ENCODE measurements at regions not wholly inside any gene's neighbourhood (a gene's known extent, or its start where the extent isn't known, plus 50 kb on each side); places are given as distances from the start of the nearest gene placed in this dataset.

DNA sequence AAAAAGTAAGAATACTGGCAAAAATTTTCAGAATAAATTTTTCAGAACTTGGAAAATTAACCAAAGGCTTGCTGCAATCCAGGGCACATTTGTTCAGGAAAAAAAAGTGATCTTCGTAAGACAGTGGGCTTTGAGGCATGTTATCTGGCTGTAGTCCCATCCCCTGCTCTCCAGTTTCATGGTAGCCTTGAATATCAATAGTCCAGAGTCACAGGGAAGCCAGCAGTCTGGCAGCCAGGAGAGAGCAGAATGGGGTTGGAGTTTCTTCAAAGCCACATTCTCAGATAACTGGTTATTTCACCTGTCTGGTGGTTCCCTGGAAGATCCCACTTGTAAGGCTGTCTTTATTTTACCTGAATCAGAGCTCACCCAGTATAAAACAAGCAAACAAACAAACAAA, 669.3 kb downstream of the MATN1 start (continued):
- TF ChIP-seq MYC (IDR thresholded peaks at IDR 0.05; ENCODE audit: insufficient read depth, insufficient read length, insufficient replicate concordance, low read length, severe bottlenecking): no peak

DNA sequence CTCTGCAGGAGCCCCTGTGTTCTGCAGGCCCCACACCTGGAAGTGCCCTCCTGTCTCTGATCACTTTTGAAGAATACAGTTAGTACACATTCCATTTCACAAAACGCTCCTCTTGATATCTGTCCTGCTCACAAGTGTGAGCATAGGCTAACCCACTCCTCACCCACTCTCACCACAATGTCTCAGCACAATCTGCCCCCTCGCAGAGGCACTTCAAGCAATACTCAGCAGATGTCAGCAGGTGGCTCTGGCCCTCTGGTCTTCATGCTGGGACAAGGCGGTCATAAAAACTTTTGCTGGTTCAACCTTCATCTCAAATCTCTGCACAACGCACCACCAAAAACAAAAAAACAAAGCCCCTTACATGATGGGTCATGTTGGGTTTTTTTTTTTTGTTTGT, 671.2 kb downstream of the MATN1 start:
- no TSS peak for BruUV-seq (replicated peaks)
- CTCF ChIA-PET: no interaction called here
- Histone ChIP-seq H3K4me1 (ENCODE audit: control insufficient read depth, insufficient read depth, low read length) (no peaks in the 10 kb centered on the region), H3K27me3 (replicated peaks in 1 of 2; ENCODE audit: control insufficient read depth in 2 of 2, insufficient read depth in 2 of 2, low read length in 1 of 2) (peaks cover 0 to 3% of the 10 kb centered on the region in 2 experiments; a peak in 1 of 4 replicates), H3K9ac (ENCODE audit: control insufficient read depth, insufficient read depth, low read length) (no peak overlapping the region), H2AFZ (ENCODE audit: control insufficient read depth, low read depth, low read length) (no peak overlapping the region), H3K9me3 (replicated peaks; ENCODE audit: control insufficient read depth, insufficient read depth, low read length) (no peaks in the 10 kb centered on the region), H3K27ac (ENCODE audit: control insufficient read depth, insufficient read depth) (no peak overlapping the region), H3K4me2 (ENCODE audit: control insufficient read depth, insufficient read depth) (no peak overlapping the region), H4K20me1 (ENCODE audit: control insufficient read depth, insufficient read depth) (no peaks in the 10 kb centered on the region), H3K4me3 (no peak overlapping the region), H3K36me3 (ENCODE audit: control insufficient read depth in 2 of 2, insufficient read depth in 2 of 2, low read length in 1 of 2) (no peaks in the 10 kb centered on the region), H3K79me2 (ENCODE audit: control insufficient read depth, insufficient read depth, low read length) (no peaks in the 10 kb centered on the region)
- DNase-seq (ENCODE audit: low read depth, low spot score) (no peak), ATAC-seq (no peak), FAIRE-seq (no peak)
- 7% methylated on average over 4 of the region's 4 CpGs for WGBS (ENCODE audit: insufficient coverage, insufficient replicate concordance, low lambda C conversion rate, missing lambda C conversion rate)
- SMC1A ChIA-PET (ENCODE audit: uncharacterized antibody, unreplicated experiment): no interaction called here
- RAD21 ChIA-PET (ENCODE audit: unreplicated experiment): no interaction called here
- TF ChIP-seq HDGF (IDR thresholded peaks at IDR 0.05): no peak
- TF ChIP-seq KAT2A (conservative IDR thresholded peaks at IDR 0.05; ENCODE audit: control insufficient read depth, low read depth, low read length): no peak
- TF ChIP-seq, protein P1, sequence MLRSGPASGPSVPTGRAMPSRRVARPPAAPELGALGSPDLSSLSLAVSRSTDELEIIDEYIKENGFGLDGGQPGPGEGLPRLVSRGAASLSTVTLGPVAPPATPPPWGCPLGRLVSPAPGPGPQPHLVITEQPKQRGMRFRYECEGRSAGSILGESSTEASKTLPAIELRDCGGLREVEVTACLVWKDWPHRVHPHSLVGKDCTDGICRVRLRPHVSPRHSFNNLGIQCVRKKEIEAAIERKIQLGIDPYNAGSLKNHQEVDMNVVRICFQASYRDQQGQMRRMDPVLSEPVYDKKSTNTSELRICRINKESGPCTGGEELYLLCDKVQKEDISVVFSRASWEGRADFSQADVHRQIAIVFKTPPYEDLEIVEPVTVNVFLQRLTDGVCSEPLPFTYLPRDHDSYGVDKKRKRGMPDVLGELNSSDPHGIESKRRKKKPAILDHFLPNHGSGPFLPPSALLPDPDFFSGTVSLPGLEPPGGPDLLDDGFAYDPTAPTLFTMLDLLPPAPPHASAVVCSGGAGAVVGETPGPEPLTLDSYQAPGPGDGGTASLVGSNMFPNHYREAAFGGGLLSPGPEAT (IDR thresholded peaks at IDR 0.05; ENCODE audit: low read depth): no peak
- TF ChIP-seq ZNF622 (IDR thresholded peaks at IDR 0.05): no peak
- TF ChIP-seq CHD4 (IDR thresholded peaks at IDR 0.05): no peak
- TF ChIP-seq, protein P2, sequence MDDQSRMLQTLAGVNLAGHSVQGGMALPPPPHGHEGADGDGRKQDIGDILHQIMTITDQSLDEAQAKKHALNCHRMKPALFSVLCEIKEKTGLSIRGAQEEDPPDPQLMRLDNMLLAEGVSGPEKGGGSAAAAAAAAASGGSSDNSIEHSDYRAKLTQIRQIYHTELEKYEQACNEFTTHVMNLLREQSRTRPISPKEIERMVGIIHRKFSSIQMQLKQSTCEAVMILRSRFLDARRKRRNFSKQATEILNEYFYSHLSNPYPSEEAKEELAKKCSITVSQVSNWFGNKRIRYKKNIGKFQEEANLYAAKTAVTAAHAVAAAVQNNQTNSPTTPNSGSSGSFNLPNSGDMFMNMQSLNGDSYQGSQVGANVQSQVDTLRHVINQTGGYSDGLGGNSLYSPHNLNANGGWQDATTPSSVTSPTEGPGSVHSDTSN (IDR thresholded peaks at IDR 0.05; ENCODE audit: insufficient replicate concordance, low read depth, low read length): no peak
- no peak for TF ChIP-seq SMARCA5 (IDR thresholded peaks at IDR 0.05)
- no peak for TF ChIP-seq RCOR1 (conservative IDR thresholded peaks at IDR 0.05; ENCODE audit: low read depth, low read length)
- TF ChIP-seq SP1 (IDR thresholded peaks at IDR 0.05; ENCODE audit: low read depth, low read length): no peak
- TF ChIP-seq SPI1 (IDR thresholded peaks at IDR 0.05; ENCODE audit: borderline replicate concordance, insufficient read depth, low read depth, low read length): no peak
- TF ChIP-seq CEBPB (IDR thresholded peaks at IDR 0.05; ENCODE audit: borderline replicate concordance in 1 of 2, low read depth in 2 of 2, low read length in 2 of 2): no peak
- TF ChIP-seq MYC (IDR thresholded peaks at IDR 0.05; ENCODE audit: insufficient read depth, insufficient read length, insufficient replicate concordance, low read length, severe bottlenecking): no peak
- TF ChIP-seq CREB1 (IDR thresholded peaks at IDR 0.05; ENCODE audit: low read depth): no peak
- TF ChIP-seq, protein P3, sequence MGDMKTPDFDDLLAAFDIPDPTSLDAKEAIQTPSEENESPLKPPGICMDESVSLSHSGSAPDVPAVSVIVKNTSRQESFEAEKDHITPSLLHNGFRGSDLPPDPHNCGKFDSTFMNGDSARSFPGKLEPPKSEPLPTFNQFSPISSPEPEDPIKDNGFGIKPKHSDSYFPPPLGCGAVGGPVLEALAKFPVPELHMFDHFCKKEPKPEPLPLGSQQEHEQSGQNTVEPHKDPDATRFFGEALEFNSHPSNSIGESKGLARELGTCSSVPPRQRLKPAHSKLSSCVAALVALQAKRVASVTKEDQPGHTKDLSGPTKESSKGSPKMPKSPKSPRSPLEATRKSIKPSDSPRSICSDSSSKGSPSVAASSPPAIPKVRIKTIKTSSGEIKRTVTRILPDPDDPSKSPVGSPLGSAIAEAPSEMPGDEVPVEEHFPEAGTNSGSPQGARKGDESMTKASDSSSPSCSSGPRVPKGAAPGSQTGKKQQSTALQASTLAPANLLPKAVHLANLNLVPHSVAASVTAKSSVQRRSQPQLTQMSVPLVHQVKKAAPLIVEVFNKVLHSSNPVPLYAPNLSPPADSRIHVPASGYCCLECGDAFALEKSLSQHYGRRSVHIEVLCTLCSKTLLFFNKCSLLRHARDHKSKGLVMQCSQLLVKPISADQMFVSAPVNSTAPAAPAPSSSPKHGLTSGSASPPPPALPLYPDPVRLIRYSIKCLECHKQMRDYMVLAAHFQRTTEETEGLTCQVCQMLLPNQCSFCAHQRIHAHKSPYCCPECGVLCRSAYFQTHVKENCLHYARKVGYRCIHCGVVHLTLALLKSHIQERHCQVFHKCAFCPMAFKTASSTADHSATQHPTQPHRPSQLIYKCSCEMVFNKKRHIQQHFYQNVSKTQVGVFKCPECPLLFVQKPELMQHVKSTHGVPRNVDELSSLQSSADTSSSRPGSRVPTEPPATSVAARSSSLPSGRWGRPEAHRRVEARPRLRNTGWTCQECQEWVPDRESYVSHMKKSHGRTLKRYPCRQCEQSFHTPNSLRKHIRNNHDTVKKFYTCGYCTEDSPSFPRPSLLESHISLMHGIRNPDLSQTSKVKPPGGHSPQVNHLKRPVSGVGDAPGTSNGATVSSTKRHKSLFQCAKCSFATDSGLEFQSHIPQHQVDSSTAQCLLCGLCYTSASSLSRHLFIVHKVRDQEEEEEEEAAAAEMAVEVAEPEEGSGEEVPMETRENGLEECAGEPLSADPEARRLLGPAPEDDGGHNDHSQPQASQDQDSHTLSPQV (IDR thresholded peaks at IDR 0.05): no peak
- TF ChIP-seq KLF5 (IDR thresholded peaks at IDR 0.05; ENCODE audit: partially characterized antibody): no peak
- intact Hi-C loops (cut with micrococcal nuclease; ENCODE audit: unreplicated experiment): no loop called here
- POLR2A ChIA-PET: no interaction called here
- in situ Hi-C loops (cut with MboI): no loop called here
